ENCODE measurements at regions not wholly inside any gene's neighbourhood (a gene's known extent, or its start where the extent isn't known, plus 50 kb on each side); places are given as distances from the start of the nearest gene placed in this dataset.

DNA sequence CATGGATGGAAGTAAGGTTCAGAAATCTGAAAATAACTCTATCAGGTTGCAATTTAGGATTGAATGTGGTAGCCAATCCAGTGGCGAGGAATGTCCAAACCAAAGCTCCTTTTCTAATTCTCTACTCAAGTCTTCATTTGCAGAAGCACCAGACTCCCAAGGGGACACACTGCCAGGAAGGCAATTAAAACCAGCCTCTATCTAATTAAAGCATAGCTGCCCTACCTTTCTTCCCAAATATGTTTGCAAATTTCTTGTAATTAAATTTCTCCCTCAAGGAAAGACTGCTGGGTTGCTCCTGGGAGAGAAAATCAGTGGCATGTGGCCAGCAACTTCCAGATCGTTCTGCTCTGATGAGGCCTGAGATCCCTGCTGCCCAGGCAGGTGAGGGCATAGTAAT, 153.4 kb upstream of the MCTP2 start:
- H3K4me2 ChIP-seq (ENCODE audit: low read length) = no peak overlapping the region
- FAIRE-seq (no peak), DNase-seq (ENCODE audit: low read depth) (no peak)
- H3K4me3 ChIP-seq (ENCODE audit: insufficient read depth, low read depth, low read length) = no peak overlapping the region
- H3K9ac ChIP-seq (ENCODE audit: low read length) = no peak overlapping the region
- Mint-ChIP-seq H3K36me3 (ENCODE audit: low read depth, unreplicated experiment) (no peaks in the 10 kb centered on the region), H3K9me3 (ENCODE audit: unreplicated experiment) (no peaks in the 10 kb centered on the region), H3K4me1 (ENCODE audit: low read depth, unreplicated experiment) (peaks cover 3% of the 10 kb centered on the region), H3K4me3 (ENCODE audit: unreplicated experiment) (no peak overlapping the region), H3K27me3 (ENCODE audit: low read depth, unreplicated experiment) (peaks cover 2% of the 10 kb centered on the region), H3K27ac (ENCODE audit: unreplicated experiment) (no peak overlapping the region)
- H3K27me3 ChIP-seq (ENCODE audit: insufficient read depth, low read length) = no peaks in the 10 kb centered on the region
- TF ChIP-seq, protein P1, sequence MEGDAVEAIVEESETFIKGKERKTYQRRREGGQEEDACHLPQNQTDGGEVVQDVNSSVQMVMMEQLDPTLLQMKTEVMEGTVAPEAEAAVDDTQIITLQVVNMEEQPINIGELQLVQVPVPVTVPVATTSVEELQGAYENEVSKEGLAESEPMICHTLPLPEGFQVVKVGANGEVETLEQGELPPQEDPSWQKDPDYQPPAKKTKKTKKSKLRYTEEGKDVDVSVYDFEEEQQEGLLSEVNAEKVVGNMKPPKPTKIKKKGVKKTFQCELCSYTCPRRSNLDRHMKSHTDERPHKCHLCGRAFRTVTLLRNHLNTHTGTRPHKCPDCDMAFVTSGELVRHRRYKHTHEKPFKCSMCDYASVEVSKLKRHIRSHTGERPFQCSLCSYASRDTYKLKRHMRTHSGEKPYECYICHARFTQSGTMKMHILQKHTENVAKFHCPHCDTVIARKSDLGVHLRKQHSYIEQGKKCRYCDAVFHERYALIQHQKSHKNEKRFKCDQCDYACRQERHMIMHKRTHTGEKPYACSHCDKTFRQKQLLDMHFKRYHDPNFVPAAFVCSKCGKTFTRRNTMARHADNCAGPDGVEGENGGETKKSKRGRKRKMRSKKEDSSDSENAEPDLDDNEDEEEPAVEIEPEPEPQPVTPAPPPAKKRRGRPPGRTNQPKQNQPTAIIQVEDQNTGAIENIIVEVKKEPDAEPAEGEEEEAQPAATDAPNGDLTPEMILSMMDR (IDR thresholded peaks at IDR 0.05; ENCODE audit: insufficient read depth, low read depth, low read length) = no peak
- no peak for TF ChIP-seq EZH2 (IDR thresholded peaks at IDR 0.05; ENCODE audit: insufficient read depth, low read length)
- no peaks in the 10 kb centered on the region for H3K9me3 ChIP-seq (ENCODE audit: insufficient read depth, low read depth, low read length)
- no peaks in the 10 kb centered on the region for H3K79me2 ChIP-seq (ENCODE audit: insufficient read depth, low read length)
- peaks cover 3% of the 10 kb centered on the region for H3K4me1 ChIP-seq (ENCODE audit: insufficient read depth, low read length)
- H3K36me3 ChIP-seq (ENCODE audit: insufficient read depth, low read length) = no peaks in the 10 kb centered on the region
- no peak overlapping the region for H2AFZ ChIP-seq (ENCODE audit: low read depth, low read length)
- no peak overlapping the region for H3K27ac ChIP-seq (ENCODE audit: low read depth, low read length)
- no peaks in the 10 kb centered on the region for H4K20me1 ChIP-seq (ENCODE audit: insufficient read depth, low read length)

DNA sequence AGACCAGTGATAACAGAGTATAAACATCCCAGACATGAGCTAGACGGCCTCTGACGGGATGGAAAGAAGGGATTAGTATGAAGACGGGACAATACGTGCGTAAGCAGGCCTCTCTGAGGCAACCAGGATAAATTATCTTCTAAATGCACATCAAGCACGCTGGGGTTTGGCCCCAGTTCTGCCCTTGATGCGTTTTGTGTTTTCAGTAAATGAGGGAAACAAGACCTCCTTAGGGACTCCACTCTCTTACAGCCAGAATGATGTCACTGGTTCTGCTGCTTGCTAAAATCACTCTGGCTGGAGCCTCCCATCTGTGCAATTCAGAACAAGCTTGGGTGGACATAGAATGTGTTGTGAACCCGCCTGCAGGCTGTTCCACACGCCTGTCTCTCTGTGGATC, 156.0 kb upstream of the MCTP2 start:
- DNase-seq (ENCODE audit: low read depth) = peak; percentile 30
- Histone ChIP-seq H3K4me3 (ENCODE audit: insufficient read depth, low read depth, low read length) (no peak overlapping the region), H3K27ac (ENCODE audit: low read depth, low read length) (no peak overlapping the region), H3K4me1 (ENCODE audit: insufficient read depth, low read length) (peaks cover 6% of the 10 kb centered on the region), H3K9me3 (ENCODE audit: insufficient read depth, low read depth, low read length) (no peaks in the 10 kb centered on the region), H3K36me3 (ENCODE audit: insufficient read depth, low read length) (no peaks in the 10 kb centered on the region), H4K20me1 (ENCODE audit: insufficient read depth, low read length) (no peaks in the 10 kb centered on the region), H2AFZ (ENCODE audit: low read depth, low read length) (no peak overlapping the region), H3K27me3 (ENCODE audit: insufficient read depth, low read length) (no peaks in the 10 kb centered on the region), H3K9ac (ENCODE audit: low read length) (no peak overlapping the region), H3K79me2 (ENCODE audit: insufficient read depth, low read length) (no peaks in the 10 kb centered on the region), H3K4me2 (ENCODE audit: low read length) (no peak overlapping the region)
- H3K36me3 Mint-ChIP-seq (ENCODE audit: low read depth, unreplicated experiment) = no peaks in the 10 kb centered on the region
- no peak for FAIRE-seq
- H3K27me3 Mint-ChIP-seq (ENCODE audit: low read depth, unreplicated experiment) = peaks cover 2% of the 10 kb centered on the region
- TF ChIP-seq, protein P1 (IDR thresholded peaks at IDR 0.05; ENCODE audit: insufficient read depth, low read depth, low read length) = no peak
- TF ChIP-seq EZH2 (IDR thresholded peaks at IDR 0.05; ENCODE audit: insufficient read depth, low read length) = no peak
- H3K4me3 Mint-ChIP-seq (ENCODE audit: unreplicated experiment) = no peak overlapping the region
- peak overlapping the region; percentile 26 for H3K27ac Mint-ChIP-seq (ENCODE audit: unreplicated experiment)
- no peaks in the 10 kb centered on the region for H3K9me3 Mint-ChIP-seq (ENCODE audit: unreplicated experiment)
- peaks cover 7% of the 10 kb centered on the region for H3K4me1 Mint-ChIP-seq (ENCODE audit: low read depth, unreplicated experiment)

- DNase-seq (ENCODE audit: low read depth) = peak; percentile 52
Observed at GRCh38 chr15:94070356-94071295, 160.7 kb upstream of the MCTP2 start.

More at GRCh38 chr15:94070356-94071295, 160.7 kb upstream of the MCTP2 start:
- Mint-ChIP-seq H3K4me3 (ENCODE audit: unreplicated experiment) (no peak overlapping the region), H3K9me3 (ENCODE audit: unreplicated experiment) (peaks cover 9% of the 10 kb centered on the region), H3K27ac (ENCODE audit: unreplicated experiment) (no peak overlapping the region), H3K4me1 (ENCODE audit: low read depth, unreplicated experiment) (peaks cover 7% of the 10 kb centered on the region), H3K36me3 (ENCODE audit: low read depth, unreplicated experiment) (no peaks in the 10 kb centered on the region), H3K27me3 (ENCODE audit: low read depth, unreplicated experiment) (no peaks in the 10 kb centered on the region)
- H2AFZ ChIP-seq (ENCODE audit: low read depth, low read length) = peak overlapping the region; percentile 41
- peaks cover 11% of the 10 kb centered on the region for H3K4me1 ChIP-seq (ENCODE audit: insufficient read depth, low read length)
- H3K9ac ChIP-seq (ENCODE audit: low read length) = no peak overlapping the region
- no peak for FAIRE-seq
- no peaks in the 10 kb centered on the region for H3K79me2 ChIP-seq (ENCODE audit: insufficient read depth, low read length)
- H3K4me3 ChIP-seq (ENCODE audit: insufficient read depth, low read depth, low read length) = peak overlapping the region; percentile 1
- H3K36me3 ChIP-seq (ENCODE audit: insufficient read depth, low read length) = no peaks in the 10 kb centered on the region
- no peaks in the 10 kb centered on the region for H3K27me3 ChIP-seq (ENCODE audit: insufficient read depth, low read length)
- H3K9me3 ChIP-seq (ENCODE audit: insufficient read depth, low read depth, low read length) = no peaks in the 10 kb centered on the region
- no peak overlapping the region for H3K27ac ChIP-seq (ENCODE audit: low read depth, low read length)
- peak overlapping the region; percentile 65 for H3K4me2 ChIP-seq (ENCODE audit: low read length)
- TF ChIP-seq, protein P1 (IDR thresholded peaks at IDR 0.05; ENCODE audit: insufficient read depth, low read depth, low read length) = no peak
- TF ChIP-seq EZH2 (IDR thresholded peaks at IDR 0.05; ENCODE audit: insufficient read depth, low read length) = no peak
- H4K20me1 ChIP-seq (ENCODE audit: insufficient read depth, low read length) = no peaks in the 10 kb centered on the region
